CD4-positive, alpha-beta T cell treated with Interleukin-15 for 4 hours (primary cell): ENCODE measurements at regions not wholly inside any gene's neighbourhood (a gene's known extent, or its start where the extent isn't known, plus 50 kb on each side); places are given as distances from the start of the nearest gene placed in this dataset.
A peak's percentile ranks its signal among the peaks of the same experiment; 100 is the strongest.

Experiments
- DNase-seq: peaks from one replicate; pipeline ENCODE4 v3.0.0-alpha.2; 2020; ENCODE audit warnings: low spot score

GRCh38 chr13:44176173-44176572 lies 197.5 kb upstream of the SERP2 start:
- no peak for DNase-seq

- no peak for DNase-seq
These were observed 192.6 kb upstream of the SERP2 start for GRCh38 chr13:44180876-44181536.

- no peak for DNase-seq
These were observed 191.7 kb upstream of the SERP2 start for GRCh38 chr13:44181931-44182330.

GRCh38 chr13:44184740-44185139 lies 188.9 kb upstream of the SERP2 start:
- DNase-seq: no peak

- DNase-seq: no peak
These were observed 185.4 kb upstream of the SERP2 start for GRCh38 chr13:44188257-44188656.

GRCh38 chr13:44189085-44189484 lies 184.5 kb upstream of the SERP2 start:
- DNase-seq: no peak

- no peak for DNase-seq
These were observed 182.5 kb upstream of the SERP2 start for GRCh38 chr13:44191103-44191502.

- peak; percentile 54 for DNase-seq
These were observed 182.0 kb upstream of the SERP2 start for GRCh38 chr13:44191504-44192171.

GRCh38 chr13:44193731-44194130 lies 179.9 kb upstream of the SERP2 start:
- DNase-seq: no peak

GRCh38 chr13:44195245-44195644 lies 178.4 kb upstream of the SERP2 start:
- no peak for DNase-seq

GRCh38 chr13:44196196-44196751 lies 177.3 kb upstream of the SERP2 start:
- DNase-seq: no peak

GRCh38 chr13:44197791-44198770 lies 175.5 kb upstream of the SERP2 start:
- DNase-seq: no peak

GRCh38 chr13:44198826-44199225 lies 174.8 kb upstream of the SERP2 start:
- DNase-seq: no peak

- no peak for DNase-seq
These were observed 173.9 kb upstream of the SERP2 start for GRCh38 chr13:44199627-44200207.

- DNase-seq: no peak
These were observed 167.2 kb upstream of the SERP2 start for GRCh38 chr13:44206434-44206833.

- DNase-seq: no peak
These were observed 166.1 kb upstream of the SERP2 start for GRCh38 chr13:44207476-44207875.

- no peak for DNase-seq
These were observed 163.1 kb upstream of the SERP2 start for GRCh38 chr13:44210525-44210924.

- DNase-seq: no peak
These were observed 162.3 kb upstream of the SERP2 start for GRCh38 chr13:44211286-44211685.

- DNase-seq: no peak
These were observed 161.8 kb upstream of the SERP2 start for GRCh38 chr13:44211704-44212346.

- DNase-seq: no peak
These were observed 160.8 kb upstream of the SERP2 start for GRCh38 chr13:44212633-44213396.
